H9 (cell line): ENCODE measurements at regions not wholly inside any gene's neighbourhood (a gene's known extent, or its start where the extent isn't known, plus 50 kb on each side); places are given as distances from the start of the nearest gene placed in this dataset.

Experiments
- DNase-seq: peaks from one replicate; pipeline ENCODE4 v3.0.0-alpha.2; 2017
- H2AFZ ChIP-seq: one replicate; pipeline ENCODE4 v1.6.1; 2013; ENCODE audit warnings: mild to moderate bottlenecking, low read length, control low read depth, moderate library complexity
- H2AK5ac ChIP-seq: 2 replicates; pipeline ENCODE4 v1.6.1; 2013; ENCODE audit warnings: low read length, control low read depth, mixed read lengths; ENCODE audit not compliant: insufficient read length
- H2BK120ac ChIP-seq: one replicate; pipeline ENCODE4 v1.6.1; 2013; ENCODE audit warnings: low read depth, mild to moderate bottlenecking, low read length, control low read depth, inconsistent platforms; ENCODE audit not compliant: poor library complexity, severe bottlenecking
- H2BK12ac ChIP-seq: 2 replicates; pipeline ENCODE4 v1.6.1; 2013; ENCODE audit warnings: low read length, control low read depth, mixed read lengths, low read depth; ENCODE audit not compliant: insufficient read length
- H2BK15ac ChIP-seq: 2 replicates; pipeline ENCODE4 v1.6.1; 2013; ENCODE audit warnings: low read depth, low read length, control low read depth
- H2BK20ac ChIP-seq: one replicate; pipeline ENCODE4 v1.6.1; 2013; ENCODE audit warnings: low read depth, mild to moderate bottlenecking, low read length, control low read depth, inconsistent platforms; ENCODE audit not compliant: poor library complexity, severe bottlenecking
- H2BK5ac ChIP-seq: 2 replicates; pipeline ENCODE4 v1.6.1; 2013; ENCODE audit warnings: low read length, control low read depth, mixed read lengths; ENCODE audit not compliant: insufficient read length
- H3K14ac ChIP-seq: 2 replicates; pipeline ENCODE4 v1.6.1; 2013; ENCODE audit warnings: low read length, control low read depth; ENCODE audit not compliant: insufficient read depth
- H3K18ac ChIP-seq: 2 replicates; pipeline ENCODE4 v1.6.1; 2013; ENCODE audit warnings: low read depth, mild to moderate bottlenecking, mixed read lengths, low read length, control low read depth; ENCODE audit not compliant: insufficient read length
- H3K23ac ChIP-seq: 2 replicates; pipeline ENCODE4 v1.6.1; 2013; ENCODE audit warnings: low read length, control low read depth, mixed read lengths, low read depth; ENCODE audit not compliant: insufficient read length
- H3K23me2 ChIP-seq: 2 replicates; pipeline ENCODE4 v1.6.1; 2013; ENCODE audit warnings: low read depth, mild to moderate bottlenecking, mixed read lengths, low read length, control low read depth; ENCODE audit not compliant: insufficient read length, poor library complexity, severe bottlenecking
- H3K27ac ChIP-seq: 2 replicates; pipeline ENCODE4 v1.5.1; 2013; ENCODE audit warnings: low read length, control low read depth, mixed read lengths, low read depth; ENCODE audit not compliant: insufficient read length
- H3K27me3 ChIP-seq: 2 replicates; pipeline ENCODE4 v1.6.1; 2013; ENCODE audit warnings: low read length, control low read depth, inconsistent platforms; ENCODE audit not compliant: insufficient read depth
- H3K4ac ChIP-seq: 2 replicates; pipeline ENCODE4 v1.6.1; 2013; ENCODE audit warnings: low read depth, mild to moderate bottlenecking, control low read depth, inconsistent platforms, low read length, moderate library complexity
- H3K4me1 ChIP-seq: 2 replicates; pipeline ENCODE4 v1.6.1; 2013; ENCODE audit warnings: low read length, control low read depth, inconsistent platforms; ENCODE audit not compliant: insufficient read depth
- H3K4me2 ChIP-seq: 2 replicates; pipeline ENCODE4 v1.6.1; 2013; ENCODE audit warnings: low read length, control low read depth, mixed read lengths; ENCODE audit not compliant: insufficient read length, insufficient read depth
- H3K56ac ChIP-seq: 2 replicates; pipeline ENCODE4 v1.6.1; 2013; ENCODE audit warnings: low read depth, mild to moderate bottlenecking, mixed read lengths, low read length, control low read depth; ENCODE audit not compliant: insufficient read length
- H3K79me1 ChIP-seq: 2 replicates; pipeline ENCODE4 v1.6.1; 2013; ENCODE audit warnings: low read depth, mild to moderate bottlenecking, moderate library complexity, low read length, control low read depth, inconsistent platforms; ENCODE audit not compliant: insufficient read depth, poor library complexity, severe bottlenecking
- H3K79me2 ChIP-seq: 2 replicates; pipeline ENCODE4 v1.6.1; 2013; ENCODE audit warnings: low read length, control low read depth, inconsistent platforms; ENCODE audit not compliant: insufficient read depth
- H3K9ac ChIP-seq: 2 replicates; pipeline ENCODE4 v1.6.1; 2013; ENCODE audit warnings: low read length, control low read depth, mixed read lengths; ENCODE audit not compliant: insufficient read length; ENCODE audit errors: extremely low read depth
- H3K9me3 ChIP-seq: one replicate; pipeline ENCODE4 v1.6.1; 2013; ENCODE audit warnings: low read depth, low read length, inconsistent platforms; ENCODE audit not compliant: control insufficient read depth
- H3T11ph ChIP-seq: one replicate; pipeline ENCODE4 v1.6.1; 2013; ENCODE audit warnings: mild to moderate bottlenecking, low read length, control low read depth, inconsistent platforms
- H4K20me1 ChIP-seq: one replicate; pipeline ENCODE4 v1.6.1; 2013; ENCODE audit not compliant: control insufficient read depth, insufficient read length, insufficient read depth
- H4K5ac ChIP-seq: 2 replicates; pipeline ENCODE4 v1.6.1; 2013; ENCODE audit warnings: low read depth, mild to moderate bottlenecking, mixed read lengths, low read length, control low read depth; ENCODE audit not compliant: insufficient read length
- H4K8ac ChIP-seq: replicated peaks from 2 replicates; pipeline ENCODE4 v1.6.1; 2013; ENCODE audit warnings: low read length, control low read depth, mixed read lengths, low read depth; ENCODE audit not compliant: insufficient read length
- H4K91ac ChIP-seq: 2 replicates; pipeline ENCODE4 v1.6.1; 2013; ENCODE audit warnings: low read depth, mild to moderate bottlenecking, moderate library complexity, mixed read lengths, low read length, control low read depth; ENCODE audit not compliant: insufficient read length
- H3K27ac Mint-ChIP-seq, 3 experiments: 2 replicates in 2 of 3; 3 replicates in 1 of 3; pipeline ENCODE4 v1.8.0; 2020 to 2021; ENCODE audit warnings: mixed read lengths in 3 of 3, mild to moderate bottlenecking in 1 of 3, moderate library complexity in 1 of 3
- H3K27me3 Mint-ChIP-seq: 2 replicates; pipeline ENCODE4 v1.8.0; 2021; ENCODE audit warnings: low read depth, mild to moderate bottlenecking, moderate library complexity, mixed read lengths
- H3K36me3 Mint-ChIP-seq, 3 experiments: 2 replicates in 2 of 3; 3 replicates in 1 of 3; pipeline ENCODE4 v1.8.0; 2020 to 2021; ENCODE audit warnings: low read depth in 3 of 3, mixed read lengths in 3 of 3; ENCODE audit not compliant: insufficient read depth in 1 of 3
- H3K4me1 Mint-ChIP-seq, 2 experiments: 2 replicates each; pipeline ENCODE4 v1.8.0; 2020; ENCODE audit warnings: mixed read lengths in 2 of 2
- H3K4me3 Mint-ChIP-seq, 2 experiments: 2 replicates in 1 of 2; 3 replicates in 1 of 2; pipeline ENCODE4 v1.8.0; 2020 to 2021; ENCODE audit warnings: mild to moderate bottlenecking in 2 of 2, mixed read lengths in 2 of 2, moderate library complexity in 1 of 2
- H3K9me3 Mint-ChIP-seq, 2 experiments: 2 replicates in 1 of 2; 3 replicates in 1 of 2; pipeline ENCODE4 v1.8.0; 2020; ENCODE audit warnings: mild to moderate bottlenecking in 2 of 2, mixed read lengths in 2 of 2, moderate library complexity in 1 of 2
- WGBS: extraction: QIAGEN DNeasy Blood & Tissue Kit; methylation state at CpG from one replicate; pipeline ENCODE4 v1.1.7; 2013; ENCODE audit warnings: missing lambda C conversion rate, low lambda C conversion rate, mixed read lengths; ENCODE audit not compliant: insufficient read length; ENCODE audit errors: extremely low coverage; 5-methylcytosine and 5-hydroxymethylcytosine counted together
- TF ChIP-seq, protein P1 (sequence below): fragments of 200-600 bp; sonication (generic); conservative IDR thresholded peaks from 3 replicates; pipeline ENCODE4 v1.8.0; 2021; ENCODE audit warnings: antibody characterized with exemption, mild to moderate bottlenecking

- Histone ChIP-seq H2BK20ac (no peak overlapping the region), H3K79me2 (no peaks in the 10 kb centered on the region), H3T11ph (no peak overlapping the region), H3K14ac (no peak overlapping the region), H3K4me1 (no peaks in the 10 kb centered on the region), H3K23ac (no peak overlapping the region), H2AFZ (no peak overlapping the region), H4K5ac (no peak overlapping the region), H4K8ac (no peak overlapping the region), H3K9ac (no peak overlapping the region), H4K91ac (no peak overlapping the region), H3K9me3 (no peaks in the 10 kb centered on the region), H3K18ac (no peak overlapping the region), H3K27ac (no peak overlapping the region), H3K4me2 (no peak overlapping the region), H2BK12ac (no peak overlapping the region), H3K27me3 (no peaks in the 10 kb centered on the region), H3K56ac (no peak overlapping the region), H3K23me2 (no peaks in the 10 kb centered on the region), H2BK120ac (no peak overlapping the region), H2BK15ac (no peak overlapping the region), H2BK5ac (no peak overlapping the region), H3K79me1 (no peaks in the 10 kb centered on the region), H2AK5ac (no peak overlapping the region), H4K20me1 (no peaks in the 10 kb centered on the region), H3K4ac (no peak overlapping the region)
- Mint-ChIP-seq H3K36me3 (no peaks in the 10 kb centered on the region), H3K9me3 (no peaks in the 10 kb centered on the region), H3K4me1 (no peaks in the 10 kb centered on the region), H3K4me3 (no peak overlapping the region), H3K27ac (no peak overlapping the region), H3K27me3 (no peaks in the 10 kb centered on the region)
- no peak for DNase-seq
- TF ChIP-seq, protein P1, sequence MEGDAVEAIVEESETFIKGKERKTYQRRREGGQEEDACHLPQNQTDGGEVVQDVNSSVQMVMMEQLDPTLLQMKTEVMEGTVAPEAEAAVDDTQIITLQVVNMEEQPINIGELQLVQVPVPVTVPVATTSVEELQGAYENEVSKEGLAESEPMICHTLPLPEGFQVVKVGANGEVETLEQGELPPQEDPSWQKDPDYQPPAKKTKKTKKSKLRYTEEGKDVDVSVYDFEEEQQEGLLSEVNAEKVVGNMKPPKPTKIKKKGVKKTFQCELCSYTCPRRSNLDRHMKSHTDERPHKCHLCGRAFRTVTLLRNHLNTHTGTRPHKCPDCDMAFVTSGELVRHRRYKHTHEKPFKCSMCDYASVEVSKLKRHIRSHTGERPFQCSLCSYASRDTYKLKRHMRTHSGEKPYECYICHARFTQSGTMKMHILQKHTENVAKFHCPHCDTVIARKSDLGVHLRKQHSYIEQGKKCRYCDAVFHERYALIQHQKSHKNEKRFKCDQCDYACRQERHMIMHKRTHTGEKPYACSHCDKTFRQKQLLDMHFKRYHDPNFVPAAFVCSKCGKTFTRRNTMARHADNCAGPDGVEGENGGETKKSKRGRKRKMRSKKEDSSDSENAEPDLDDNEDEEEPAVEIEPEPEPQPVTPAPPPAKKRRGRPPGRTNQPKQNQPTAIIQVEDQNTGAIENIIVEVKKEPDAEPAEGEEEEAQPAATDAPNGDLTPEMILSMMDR, result no peak
- WGBS, result no CpG with 5 or more reads among the region's 2 CpGs
These were observed 116.3 kb upstream of the PNPLA4 start for GRCh38 chrX:8043546-8043945.
